A549 (cell line): ENCODE measurements at regions not wholly inside any gene's neighbourhood (a gene's known extent, or its start where the extent isn't known, plus 50 kb on each side); places are given as distances from the start of the nearest gene placed in this dataset.

Experiments
- ATAC-seq, 2 experiments: fragments of 200-7000 bp in 1 of 2; fragments of >200 bp in 1 of 2; cut with Nextera tagmentation in 1 of 2; cut with Tn5 transposase in 1 of 2; 3 replicates each; pipeline versions ENCODE4 v1.8.0 to v1.9.1; 2018 to 2020; ENCODE audit warnings: mild to moderate bottlenecking in 1 of 2, moderate library complexity in 1 of 2
- CTCF ChIA-PET: fragments of 300-600 bp; sonication (Branson Sonifier 250); formaldehyde crosslinking; extraction: SDS; loops from one replicate; lab custom pipeline; 2021; ENCODE audit warnings: antibody characterized with exemption, inconsistent platforms; lab: Yijun Ruan, JAX
- POLR2A ChIA-PET: fragments of 350-600 bp; formaldehyde crosslinking; extraction: SDS; loops from one replicate; lab custom pipeline; 2021; ENCODE audit warnings: antibody characterized with exemption, inconsistent platforms; lab: Yijun Ruan, JAX
- DNase-seq, 2 experiments: peaks; one replicate each; pipeline versions ENCODE4 v3.0.0 to v3.0.0-alpha.2; 2011 to 2016; ENCODE audit warnings: low read depth in 1 of 2, low spot score in 1 of 2
- FAIRE-seq: peaks from 2 replicates; lab custom pipeline; 2011; peaks lifted over from hg19 to GRCh38; lab: Jason Lieb, UNC
- H3K27ac ChIP-seq, 2 experiments: fragments of >200 bp; sonication (Bioruptor Twin); formaldehyde crosslinking; 3 replicates each; pipeline ENCODE4 v1.5.1; 2016 to 2017
- H3K4me1 ChIP-seq: fragments of >200 bp; sonication (Bioruptor Twin); formaldehyde crosslinking; 3 replicates; pipeline ENCODE4 v1.6.1; 2016
- H3K4me2 ChIP-seq: fragments of >200 bp; sonication (Bioruptor Twin); formaldehyde crosslinking; 3 replicates; pipeline ENCODE4 v1.6.1; 2016
- H3K4me3 ChIP-seq: fragments of >200 bp; sonication (Bioruptor Twin); formaldehyde crosslinking; 3 replicates; pipeline ENCODE4 v1.5.1; 2016
- H3K9me3 ChIP-seq: fragments of >200 bp; sonication (Bioruptor Twin); formaldehyde crosslinking; 3 replicates; pipeline ENCODE4 v1.6.1; 2016
- CBX2 ChIP-seq: fragments of 200-600 bp; sonication (generic); IDR thresholded peaks from 2 replicates; pipeline ENCODE4 v1.6.1; 2016; ENCODE audit warnings: low read depth, mild to moderate bottlenecking, borderline replicate concordance
- CBX8 ChIP-seq: fragments of 200-600 bp; sonication (generic); IDR thresholded peaks from 2 replicates; pipeline ENCODE4 v1.6.1; 2016
- CEBPB ChIP-seq, 2 experiments: fragments of >200 bp in 1 of 2; sonication (Bioruptor Twin) in 1 of 2; formaldehyde crosslinking in 1 of 2; IDR thresholded peaks; 2 replicates each; pipeline ENCODE4 v1.6.1; 2012 to 2016
- EHF ChIP-seq: fragments of 250-450 bp; sonication (Bioruptor Pico); IDR thresholded peaks from 2 replicates; pipeline ENCODE4 v1.5.0; 2020; ENCODE audit warnings: mild to moderate bottlenecking
- EHMT2 ChIP-seq: fragments of 200-600 bp; sonication (generic); IDR thresholded peaks from 2 replicates; pipeline ENCODE4 v1.6.1; 2016; ENCODE audit warnings: antibody characterized with exemption, low read depth, mild to moderate bottlenecking, moderate library complexity
- EP300 ChIP-seq, 2 experiments: fragments of >200 bp; sonication (Bioruptor Twin); formaldehyde crosslinking; IDR thresholded peaks; 2 replicates in 1 of 2; 3 replicates in 1 of 2; pipeline ENCODE4 v1.6.1; 2016 to 2017
- FOSL2 ChIP-seq, 2 experiments: fragments of 450-650 bp in 1 of 2; fragments of >200 bp in 1 of 2; sonication (Bioruptor Twin) in 1 of 2; formaldehyde crosslinking; IDR thresholded peaks; 2 replicates each; pipeline versions ENCODE4 v1.5.0 to v1.6.1; 2016 to 2020; ENCODE audit warnings: mild to moderate bottlenecking in 1 of 2, moderate library complexity in 1 of 2
- GATA3 ChIP-seq: IDR thresholded peaks from 2 replicates; pipeline ENCODE4 v1.6.1; 2012; ENCODE audit warnings: borderline replicate concordance
- HEYL ChIP-seq: fragments of 250-450 bp; sonication (Bioruptor Pico); IDR thresholded peaks from 2 replicates; pipeline ENCODE4 v1.8.0; 2021; ENCODE audit warnings: mild to moderate bottlenecking, moderate library complexity
- HOXA7 ChIP-seq: fragments of 250-450 bp; sonication (Bioruptor Pico); IDR thresholded peaks from 2 replicates; pipeline ENCODE4 v1.5.0; 2020; ENCODE audit warnings: mild to moderate bottlenecking, moderate library complexity
- HOXB5 ChIP-seq: fragments of 250-450 bp; sonication (Bioruptor Pico); IDR thresholded peaks from 2 replicates; pipeline ENCODE4 v1.5.0; 2020; ENCODE audit warnings: mild to moderate bottlenecking, moderate library complexity
- MAFK ChIP-seq: fragments of 450-650 bp; IDR thresholded peaks from 2 replicates; pipeline ENCODE4 v1.6.1; 2014; ENCODE audit not compliant: partially characterized antibody
- NFE2L2 ChIP-seq: fragments of 150-350 bp; conservative IDR thresholded peaks from 2 replicates; pipeline ENCODE4 v1.6.1; 2014; ENCODE audit warnings: low read length
- NPAS2 ChIP-seq: fragments of 250-450 bp; sonication (Bioruptor Pico); IDR thresholded peaks from 2 replicates; pipeline ENCODE4 v1.8.0; 2022; ENCODE audit warnings: mild to moderate bottlenecking, moderate library complexity, borderline replicate concordance
- NR3C1 ChIP-seq: fragments of >200 bp; sonication (Bioruptor Twin); formaldehyde crosslinking; IDR thresholded peaks from 3 replicates; pipeline ENCODE4 v1.6.1; 2017
- RAD21 ChIP-seq, 2 experiments: fragments of >200 bp in 1 of 2; sonication (Bioruptor Twin) in 1 of 2; formaldehyde crosslinking in 1 of 2; IDR thresholded peaks in 1 of 2; conservative IDR thresholded peaks in 1 of 2; 2 replicates in 1 of 2; 3 replicates in 1 of 2; pipeline ENCODE4 v1.6.1; 2012 to 2018; ENCODE audit warnings: inconsistent platforms in 1 of 2
- RARB ChIP-seq: fragments of 250-450 bp; sonication (Bioruptor Pico); IDR thresholded peaks from 2 replicates; pipeline ENCODE4 v1.8.0; 2021; ENCODE audit warnings: mild to moderate bottlenecking, moderate library complexity
- RFX5 ChIP-seq: fragments of 450-650 bp; IDR thresholded peaks from 2 replicates; pipeline ENCODE4 v1.7.1; 2014; ENCODE audit warnings: antibody characterized with exemption, mild to moderate bottlenecking, moderate library complexity
- SREBF2 ChIP-seq: fragments of 450-650 bp; IDR thresholded peaks from 2 replicates; pipeline ENCODE4 v1.6.1; 2014; ENCODE audit warnings: mild to moderate bottlenecking, moderate library complexity
- TFCP2L1 ChIP-seq: fragments of 250-450 bp; sonication (Bioruptor Pico); IDR thresholded peaks from 2 replicates; pipeline ENCODE4 v1.5.0; 2021; ENCODE audit warnings: mild to moderate bottlenecking
- TP53 ChIP-seq: fragments of 250-450 bp; sonication (Bioruptor Pico); IDR thresholded peaks from 2 replicates; pipeline ENCODE4 v1.5.0; 2021; ENCODE audit warnings: mild to moderate bottlenecking, moderate library complexity
- ZNF302 ChIP-seq: fragments of 250-450 bp; sonication (Bioruptor Pico); IDR thresholded peaks from 2 replicates; pipeline ENCODE4 v1.9.0; 2021; ENCODE audit warnings: inconsistent platforms, mild to moderate bottlenecking, moderate library complexity
- ZSCAN20 ChIP-seq: fragments of 250-450 bp; sonication (Bioruptor Pico); IDR thresholded peaks from 2 replicates; pipeline ENCODE4 v1.8.0; 2022; ENCODE audit warnings: mild to moderate bottlenecking, moderate library complexity
- WGBS: methylation state at CpG from one replicate; pipeline ENCODE4 v1.1.6; 2017; ENCODE audit errors: missing lambda C conversion rate; 5-methylcytosine and 5-hydroxymethylcytosine counted together
- TF ChIP-seq, protein P1 (sequence below): fragments of >200 bp; sonication (Bioruptor Twin); formaldehyde crosslinking; IDR thresholded peaks from 2 replicates; pipeline ENCODE4 v1.6.1; 2016
- TF ChIP-seq, protein P2 (sequence below): fragments of 450-650 bp; IDR thresholded peaks from 2 replicates; pipeline ENCODE4 v1.6.1; 2014; ENCODE audit warnings: antibody characterized with exemption
- TF ChIP-seq, protein P3 (sequence below): fragments of >200 bp; sonication (Bioruptor Twin); formaldehyde crosslinking; IDR thresholded peaks from 3 replicates; pipeline ENCODE4 v1.5.1; 2016
- TF ChIP-seq, protein P4 (sequence below): fragments of 150-350 bp; IDR thresholded peaks from 2 replicates; pipeline ENCODE4 v1.6.1; 2014; ENCODE audit warnings: low read depth, mild to moderate bottlenecking, low read length
- TF ChIP-seq, protein P5 (sequence below): fragments of 250-450 bp; sonication (Bioruptor Pico); IDR thresholded peaks from 2 replicates; pipeline ENCODE4 v1.5.0; 2020; ENCODE audit warnings: low read depth, mild to moderate bottlenecking, moderate library complexity
- TF ChIP-seq, protein P6 (sequence below): fragments of 250-450 bp; sonication (Bioruptor Pico); IDR thresholded peaks from 2 replicates; pipeline ENCODE4 v1.5.0; 2021; ENCODE audit warnings: mild to moderate bottlenecking, moderate library complexity, borderline replicate concordance

DNA sequence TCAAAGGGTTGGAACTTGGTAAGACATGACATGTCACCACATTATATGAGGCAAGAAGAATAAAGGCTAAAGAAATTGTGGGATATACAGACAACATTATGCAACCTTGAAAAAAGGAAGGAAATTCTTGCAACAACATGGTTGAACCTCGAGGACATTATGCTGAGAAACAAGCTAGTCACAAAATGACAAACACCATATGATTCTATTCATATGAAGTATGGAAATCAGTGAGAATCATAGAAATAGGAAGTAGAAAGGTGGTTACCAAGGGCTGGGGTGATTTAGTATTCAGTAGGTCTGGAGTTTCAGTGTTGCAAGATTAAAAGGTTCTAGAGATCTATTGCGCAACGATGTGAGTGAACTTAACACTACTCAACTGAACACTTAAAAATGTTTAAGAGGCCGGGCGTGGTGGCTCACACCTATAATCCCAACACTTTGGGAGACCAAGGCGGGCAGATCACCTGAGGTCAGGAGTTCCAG, 126.9 kb upstream of the TBX20 start:
- no peak for ATAC-seq
- TF ChIP-seq CBX2 = no peak
- no peak for TF ChIP-seq ZNF302 (CRISPR knock-in tag)
- peak; percentile 87 to 88; a peak in 3 of 4 replicates for TF ChIP-seq CEBPB (IDR thresholded peaks at IDR 0.05)
- TF ChIP-seq HOXA7 = no peak
- TF ChIP-seq, protein P1, sequence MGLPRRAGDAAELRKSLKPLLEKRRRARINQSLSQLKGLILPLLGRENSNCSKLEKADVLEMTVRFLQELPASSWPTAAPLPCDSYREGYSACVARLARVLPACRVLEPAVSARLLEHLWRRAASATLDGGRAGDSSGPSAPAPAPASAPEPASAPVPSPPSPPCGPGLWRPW = no peak
- POLR2A ChIA-PET = no interaction called here
- no peaks in the 10 kb centered on the region for H3K4me1 ChIP-seq
- H3K4me3 ChIP-seq = no peak overlapping the region
- no peak overlapping the region for H3K4me2 ChIP-seq
- FAIRE-seq = no peak
- CTCF ChIA-PET = no interaction called here
- H3K9me3 ChIP-seq = no peaks in the 10 kb centered on the region
- WGBS = 41% methylated on average over 6 of the region's 6 CpGs
- DNase-seq = no peak
- no peak overlapping the region for H3K27ac ChIP-seq

DNA sequence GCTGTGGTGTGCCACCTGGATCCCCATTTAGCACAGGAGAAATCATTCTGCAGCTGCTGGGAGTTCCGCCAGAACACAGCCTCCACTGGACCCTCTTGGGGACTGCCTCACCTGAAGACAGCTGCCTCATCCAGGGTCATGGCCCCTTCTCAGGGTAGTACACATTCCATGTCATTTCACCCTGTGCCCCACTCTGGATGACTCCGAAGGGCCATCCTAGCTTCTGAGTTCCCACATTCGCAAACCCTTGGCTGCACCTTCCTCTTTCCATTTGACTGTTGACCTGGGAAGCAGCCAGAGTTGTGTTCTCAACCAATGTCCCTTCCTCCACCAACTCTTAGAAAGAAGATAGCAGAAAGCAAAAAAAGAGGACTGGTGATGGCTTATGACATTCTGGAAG, 125.6 kb upstream of the TBX20 start:
- Histone ChIP-seq H3K9me3 (no peaks in the 10 kb centered on the region), H3K4me3 (no peak overlapping the region), H3K4me1 (no peaks in the 10 kb centered on the region), H3K27ac (no peak overlapping the region), H3K4me2 (no peak overlapping the region)
- ATAC-seq (no peak), FAIRE-seq (no peak), DNase-seq (no peak)
- 64% methylated on average over 3 of the region's 3 CpGs for WGBS
- POLR2A ChIA-PET = no interaction called here
- CTCF ChIA-PET = no interaction called here
- no peak for TF ChIP-seq CBX8
- no peak for TF ChIP-seq RAD21 (conservative IDR thresholded peaks at IDR 0.05 in 1 of 2, IDR thresholded peaks at IDR 0.05 in 1 of 2)
- TF ChIP-seq TFCP2L1 (CRISPR knock-in tag) = no peak
- TF ChIP-seq, protein P2, sequence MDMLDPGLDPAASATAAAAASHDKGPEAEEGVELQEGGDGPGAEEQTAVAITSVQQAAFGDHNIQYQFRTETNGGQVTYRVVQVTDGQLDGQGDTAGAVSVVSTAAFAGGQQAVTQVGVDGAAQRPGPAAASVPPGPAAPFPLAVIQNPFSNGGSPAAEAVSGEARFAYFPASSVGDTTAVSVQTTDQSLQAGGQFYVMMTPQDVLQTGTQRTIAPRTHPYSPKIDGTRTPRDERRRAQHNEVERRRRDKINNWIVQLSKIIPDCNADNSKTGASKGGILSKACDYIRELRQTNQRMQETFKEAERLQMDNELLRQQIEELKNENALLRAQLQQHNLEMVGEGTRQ = no peak
- TF ChIP-seq RARB = no peak
- TF ChIP-seq HOXB5 = no peak
- no peak for TF ChIP-seq EP300 (IDR thresholded peaks at IDR 0.05)
- no peak for TF ChIP-seq MAFK
- TF ChIP-seq, protein P3, sequence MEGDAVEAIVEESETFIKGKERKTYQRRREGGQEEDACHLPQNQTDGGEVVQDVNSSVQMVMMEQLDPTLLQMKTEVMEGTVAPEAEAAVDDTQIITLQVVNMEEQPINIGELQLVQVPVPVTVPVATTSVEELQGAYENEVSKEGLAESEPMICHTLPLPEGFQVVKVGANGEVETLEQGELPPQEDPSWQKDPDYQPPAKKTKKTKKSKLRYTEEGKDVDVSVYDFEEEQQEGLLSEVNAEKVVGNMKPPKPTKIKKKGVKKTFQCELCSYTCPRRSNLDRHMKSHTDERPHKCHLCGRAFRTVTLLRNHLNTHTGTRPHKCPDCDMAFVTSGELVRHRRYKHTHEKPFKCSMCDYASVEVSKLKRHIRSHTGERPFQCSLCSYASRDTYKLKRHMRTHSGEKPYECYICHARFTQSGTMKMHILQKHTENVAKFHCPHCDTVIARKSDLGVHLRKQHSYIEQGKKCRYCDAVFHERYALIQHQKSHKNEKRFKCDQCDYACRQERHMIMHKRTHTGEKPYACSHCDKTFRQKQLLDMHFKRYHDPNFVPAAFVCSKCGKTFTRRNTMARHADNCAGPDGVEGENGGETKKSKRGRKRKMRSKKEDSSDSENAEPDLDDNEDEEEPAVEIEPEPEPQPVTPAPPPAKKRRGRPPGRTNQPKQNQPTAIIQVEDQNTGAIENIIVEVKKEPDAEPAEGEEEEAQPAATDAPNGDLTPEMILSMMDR = no peak
- TF ChIP-seq TP53 = no peak
- TF ChIP-seq EHF (CRISPR knock-in tag) = no peak

DNA sequence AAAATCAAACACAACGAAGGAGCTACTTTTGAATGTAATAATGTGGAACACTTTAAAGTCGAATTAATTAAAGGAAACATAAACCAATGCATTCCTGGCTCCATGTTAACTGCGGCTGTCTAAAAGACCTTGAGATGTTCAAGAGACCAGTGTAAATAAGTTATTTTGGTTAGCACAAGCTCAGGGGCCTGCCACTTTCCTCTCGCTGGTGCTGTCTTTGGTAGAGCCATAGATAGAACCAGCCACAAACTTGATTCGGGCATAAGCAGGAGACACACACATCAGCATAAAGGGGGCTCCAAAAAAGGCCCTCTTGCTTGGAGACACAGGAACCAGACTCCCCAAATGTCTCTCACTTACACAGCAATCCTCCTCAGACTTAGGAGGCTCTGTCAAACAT, 121.6 kb upstream of the TBX20 start:
- Histone ChIP-seq H3K4me2 (no peak overlapping the region), H3K9me3 (no peaks in the 10 kb centered on the region), H3K4me3 (no peak overlapping the region), H3K27ac (no peak overlapping the region), H3K4me1 (no peaks in the 10 kb centered on the region)
- ATAC-seq (no peak), DNase-seq (no peak), FAIRE-seq (no peak)
- POLR2A ChIA-PET = no interaction called here
- CTCF ChIA-PET = interaction anchor here (3.5 kb wide), 1 partner anchor 145 kb away, joined by 11 read pairs; no protein-coding TSS in a partner anchor
- 26% methylated on average over 5 of the region's 5 CpGs for WGBS
- TF ChIP-seq EHMT2 = no peak
- no peak for TF ChIP-seq NFE2L2
- no peak for TF ChIP-seq GATA3
- TF ChIP-seq HEYL (CRISPR knock-in tag) = no peak
- TF ChIP-seq RARB = no peak
- no peak for TF ChIP-seq EP300 (IDR thresholded peaks at IDR 0.05)
- TF ChIP-seq NR3C1 = no peak
- TF ChIP-seq, protein P4, sequence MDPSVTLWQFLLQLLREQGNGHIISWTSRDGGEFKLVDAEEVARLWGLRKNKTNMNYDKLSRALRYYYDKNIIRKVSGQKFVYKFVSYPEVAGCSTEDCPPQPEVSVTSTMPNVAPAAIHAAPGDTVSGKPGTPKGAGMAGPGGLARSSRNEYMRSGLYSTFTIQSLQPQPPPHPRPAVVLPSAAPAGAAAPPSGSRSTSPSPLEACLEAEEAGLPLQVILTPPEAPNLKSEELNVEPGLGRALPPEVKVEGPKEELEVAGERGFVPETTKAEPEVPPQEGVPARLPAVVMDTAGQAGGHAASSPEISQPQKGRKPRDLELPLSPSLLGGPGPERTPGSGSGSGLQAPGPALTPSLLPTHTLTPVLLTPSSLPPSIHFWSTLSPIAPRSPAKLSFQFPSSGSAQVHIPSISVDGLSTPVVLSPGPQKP = no peak
- no peak for TF ChIP-seq FOSL2 (IDR thresholded peaks at IDR 0.05)
- no peak for TF ChIP-seq FOSL2 (CRISPR knock-in tag; IDR thresholded peaks at IDR 0.05)
- no peak for TF ChIP-seq TP53
- no peak for TF ChIP-seq SREBF2
- TF ChIP-seq RAD21 (conservative IDR thresholded peaks at IDR 0.05 in 1 of 2, IDR thresholded peaks at IDR 0.05 in 1 of 2) = no peak
- TF ChIP-seq, protein P5, sequence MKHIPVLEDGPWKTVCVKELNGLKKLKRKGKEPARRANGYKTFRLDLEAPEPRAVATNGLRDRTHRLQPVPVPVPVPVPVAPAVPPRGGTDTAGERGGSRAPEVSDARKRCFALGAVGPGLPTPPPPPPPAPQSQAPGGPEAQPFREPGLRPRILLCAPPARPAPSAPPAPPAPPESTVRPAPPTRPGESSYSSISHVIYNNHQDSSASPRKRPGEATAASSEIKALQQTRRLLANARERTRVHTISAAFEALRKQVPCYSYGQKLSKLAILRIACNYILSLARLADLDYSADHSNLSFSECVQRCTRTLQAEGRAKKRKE (CRISPR knock-in tag) = no peak
- no peak for TF ChIP-seq NPAS2 (CRISPR knock-in tag)
- no peak for TF ChIP-seq RFX5
- TF ChIP-seq EHF (CRISPR knock-in tag) = no peak
- TF ChIP-seq, protein P6, sequence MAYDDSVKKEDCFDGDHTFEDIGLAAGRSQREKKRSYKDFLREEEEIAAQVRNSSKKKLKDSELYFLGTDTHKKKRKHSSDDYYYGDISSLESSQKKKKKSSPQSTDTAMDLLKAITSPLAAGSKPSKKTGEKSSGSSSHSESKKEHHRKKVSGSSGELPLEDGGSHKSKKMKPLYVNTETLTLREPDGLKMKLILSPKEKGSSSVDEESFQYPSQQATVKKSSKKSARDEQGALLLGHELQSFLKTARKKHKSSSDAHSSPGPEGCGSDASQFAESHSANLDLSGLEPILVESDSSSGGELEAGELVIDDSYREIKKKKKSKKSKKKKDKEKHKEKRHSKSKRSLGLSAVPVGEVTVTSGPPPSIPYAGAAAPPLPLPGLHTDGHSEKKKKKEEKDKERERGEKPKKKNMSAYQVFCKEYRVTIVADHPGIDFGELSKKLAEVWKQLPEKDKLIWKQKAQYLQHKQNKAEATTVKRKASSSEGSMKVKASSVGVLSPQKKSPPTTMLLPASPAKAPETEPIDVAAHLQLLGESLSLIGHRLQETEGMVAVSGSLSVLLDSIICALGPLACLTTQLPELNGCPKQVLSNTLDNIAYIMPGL = no peak
- no peak for TF ChIP-seq ZSCAN20 (CRISPR knock-in tag)
- no peak for TF ChIP-seq CBX2
